Heart right ventricle (tissue), 16 donors: ENCODE measurements at regions not wholly inside any gene's neighbourhood (a gene's known extent, or its start where the extent isn't known, plus 50 kb on each side); places are given as distances from the start of the nearest gene placed in this dataset.

Experiments used
- ATAC-seq, 8 donors: fragments of 200-7000 bp; cut with Tn5 transposase; one replicate each; pipeline ENCODE4 v1.9.1; 2020; ENCODE audit warnings: mild to moderate bottlenecking in 8 of 8, moderate library complexity in 8 of 8, moderate number of reproducible peaks in 1 of 8
- DNase-seq, 2 donors: peaks; one replicate each; pipeline ENCODE4 v3.0.0-alpha.2; 2020
- H3K27ac ChIP-seq, 10 donors: fragments of 200-600 bp; sonication (generic) in 2 of 10; one replicate each; pipeline versions ENCODE4 v1.5.0 to v1.8.0; 2020 to 2022; ENCODE audit warnings: mild to moderate bottlenecking in 3 of 10
- H3K27me3 ChIP-seq, 7 donors: fragments of 200-600 bp; one replicate each; pipeline ENCODE4 v1.8.0; 2021 to 2022; ENCODE audit warnings: mild to moderate bottlenecking in 2 of 7
- H3K36me3 ChIP-seq, 9 donors: fragments of 200-600 bp; sonication (generic) in 1 of 9; one replicate each; pipeline versions ENCODE4 v1.5.0 to v1.8.0; 2020 to 2022; ENCODE audit warnings: mild to moderate bottlenecking in 2 of 9
- H3K4me1 ChIP-seq, 9 donors: fragments of 200-600 bp; sonication (generic) in 1 of 9; one replicate each; pipeline versions ENCODE4 v1.5.0 to v1.8.0; 2020 to 2022; ENCODE audit warnings: mild to moderate bottlenecking in 4 of 9
- H3K4me3 ChIP-seq, 10 donors: fragments of 200-600 bp; sonication (generic) in 2 of 10; one replicate each; pipeline versions ENCODE4 v1.5.0 to v1.8.0; 2020 to 2022; ENCODE audit warnings: mild to moderate bottlenecking in 7 of 10, moderate library complexity in 2 of 10
- H3K9me3 ChIP-seq, 11 donors: fragments of 200-600 bp in 10 of 11; sonication (generic) in 2 of 11; one replicate each; pipeline versions ENCODE4 v1.5.0 to v1.8.0; 2013 to 2022; ENCODE audit warnings: mild to moderate bottlenecking in 2 of 11, control low read depth in 1 of 11, moderate library complexity in 1 of 11
- CTCF ChIP-seq, 9 donors: fragments of 200-600 bp; sonication (generic) in 2 of 9; IDR thresholded peaks; one replicate each; pipeline versions ENCODE4 v1.5.0 to v1.8.0; 2021 to 2022; ENCODE audit warnings: antibody characterized with exemption in 9 of 9, mild to moderate bottlenecking in 5 of 9, moderate library complexity in 1 of 9
- WGBS, 2 donors: extraction: QIAGEN DNeasy Blood & Tissue Kit; methylation state at CpG; one replicate each; pipeline ENCODE4 v1.1.7; 2013; ENCODE audit warnings: inconsistent platforms in 1 of 2; 5-methylcytosine and 5-hydroxymethylcytosine counted together
- intact Hi-C, 10 donors: fragments of 100-400 bp; cut with DNase I; formaldehyde crosslinking; loops; one replicate each; pipeline versions ENCODE4 v1.11.1 to v1.14.2; 2022
- donor health status: Arrhythmogenic right ventricular cardiomyopathy.
- donor health status: ischemic (EF 13 %, LVEDD 7.1; RV severe dilation, severe dysfunction).
- donor health status: healthy with polysubstance abuse.
- donor health status: DM: no; HTN: yes; CAD: no.
- donor health status: DM: no; HTN: no; CAD: no.
- donor health status: ischemic (EF 25% LVEDD 6.9; RV normal size, moderate dysfunction).
- donor health status: ischemic (EF 25% LVEDD 5.7; RV mildly dilated, moderate dysfunction).
- donor health status: healthy.
- donor health status: DM: yes; HTN: yes; CAD: no.
- donor health status: Ischemic cardiomyopathy.
- donor health status: ischemic (EF 35%, LVEDD 5.7; RV mildly dilated, moderate dysfunction).
- donor health status: nonischemic (EF 11% LVEDD 7.7; RV severe dilation, severe dysfunction).
- donor health status: DM: yes; HTN: yes; CAD: no.
- donor health status: PGD.
- donor health status: ischemic (EF 29% LVEDD 5.4; RV normal size, mild dysfunction).
- donor health status: nonischemic (EF 23%, LVEDD 6.1; RV moderate dilation, normal function).

- Histone ChIP-seq H3K9me3 (no peaks in the 10 kb centered on the region), H3K27me3 (peaks cover 0 to 25% (median 0%) of the 10 kb centered on the region in 7 donors), H3K36me3 (no peaks in the 10 kb centered on the region), H3K4me1 (peaks cover 0 to 20% (median 16%) of the 10 kb centered on the region in 9 donors), H3K4me3 (no peak overlapping the region), H3K27ac (no peak overlapping the region)
- no peak for TF ChIP-seq CTCF (IDR thresholded peaks at IDR 0.05)
- 85 to 92% methylated on average over 1 of the region's 1 CpG for WGBS, 2 donors
- intact Hi-C loops = no loop called here
- DNase-seq = no peak
- no peak for ATAC-seq
Observed at GRCh38 chr7:69433081-69433480, 165.2 kb upstream of the AUTS2 start.

- ATAC-seq = no peak
- 88% methylated on average over 5 of the region's 5 CpGs for WGBS, 2 donors
- H3K4me1 ChIP-seq = peaks cover 0 to 27% (median 16%) of the 10 kb centered on the region in 9 donors
- H3K36me3 ChIP-seq = no peaks in the 10 kb centered on the region
- intact Hi-C loops = no loop called here
- H3K4me3 ChIP-seq = no peak overlapping the region
- H3K27me3 ChIP-seq = peaks cover 0 to 18% (median 0%) of the 10 kb centered on the region in 7 donors
- H3K9me3 ChIP-seq = no peaks in the 10 kb centered on the region
- TF ChIP-seq CTCF (IDR thresholded peaks at IDR 0.05) = no peak
- no peak for DNase-seq
- no peak overlapping the region for H3K27ac ChIP-seq
Observed at GRCh38 chr7:69434398-69434815, 163.9 kb upstream of the AUTS2 start.

GRCh38 chr7:69435711-69436110, 162.6 kb upstream of the AUTS2 start:
- DNase-seq (no peak), ATAC-seq (no peak)
- peaks cover 0 to 10% (median 0%) of the 10 kb centered on the region in 11 donors for H3K9me3 ChIP-seq
- no peak overlapping the region for H3K27ac ChIP-seq
- H3K4me1 ChIP-seq = peaks cover 0 to 14% (median 6%) of the 10 kb centered on the region in 9 donors
- no peak for TF ChIP-seq CTCF (IDR thresholded peaks at IDR 0.05)
- no peak overlapping the region for H3K4me3 ChIP-seq
- intact Hi-C loops = no loop called here
- WGBS, 2 donors = 96 to 98% methylated on average over 5 of the region's 5 CpGs
- no peaks in the 10 kb centered on the region for H3K36me3 ChIP-seq
- H3K27me3 ChIP-seq = peaks cover 0 to 18% (median 0%) of the 10 kb centered on the region in 7 donors

- no peak overlapping the region for H3K4me3 ChIP-seq
- no peaks in the 10 kb centered on the region for H3K36me3 ChIP-seq
- intact Hi-C loops = no loop called here
- TF ChIP-seq CTCF (IDR thresholded peaks at IDR 0.05) = no peak
- no peak overlapping the region for H3K27ac ChIP-seq
- peaks cover 0 to 10% (median 0%) of the 10 kb centered on the region in 11 donors for H3K9me3 ChIP-seq
- 70 to 100% methylated on average over 1 of the region's 1 CpG for WGBS, 2 donors
- peaks cover 0 to 10% (median 0%) of the 10 kb centered on the region in 7 donors for H3K27me3 ChIP-seq
- no peak for ATAC-seq
- DNase-seq = no peak
- peaks cover 0 to 9% (median 0%) of the 10 kb centered on the region in 9 donors for H3K4me1 ChIP-seq
Observed at GRCh38 chr7:69436946-69437345, 161.3 kb upstream of the AUTS2 start.
